Occipital lobe (tissue), 1 donor: ENCODE measurements at regions not wholly inside any gene's neighbourhood (a gene's known extent, or its start where the extent isn't known, plus 50 kb on each side); places are given as distances from the start of the nearest gene placed in this dataset.
A peak's percentile ranks its signal among the peaks of the same experiment; 100 is the strongest.

Experiments used
- DNase-seq: peaks from one replicate; lab custom pipeline; 2025; lab: John Stamatoyannopoulos, UW

DNA sequence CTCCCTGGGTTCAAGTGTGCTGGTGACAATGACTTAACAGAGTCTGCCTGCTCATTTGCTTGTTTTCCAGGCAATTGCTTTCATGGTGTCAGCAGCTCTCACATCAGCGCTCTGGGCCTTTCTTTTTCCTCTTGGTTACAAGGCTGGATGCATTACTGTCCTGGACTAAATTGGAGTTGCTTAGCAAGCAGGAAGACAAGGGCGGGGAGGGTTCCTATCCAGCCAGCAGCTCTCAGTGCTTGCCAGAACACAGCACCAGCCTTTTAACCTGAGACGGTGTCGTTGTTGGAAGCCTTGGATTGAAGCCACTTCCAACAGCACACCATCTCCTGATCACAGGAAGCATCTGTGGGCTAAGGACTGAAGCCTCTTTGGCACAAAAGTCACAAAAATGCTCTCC is 606.9 kb downstream of the CDH26 start:
- no peak for DNase-seq

DNA sequence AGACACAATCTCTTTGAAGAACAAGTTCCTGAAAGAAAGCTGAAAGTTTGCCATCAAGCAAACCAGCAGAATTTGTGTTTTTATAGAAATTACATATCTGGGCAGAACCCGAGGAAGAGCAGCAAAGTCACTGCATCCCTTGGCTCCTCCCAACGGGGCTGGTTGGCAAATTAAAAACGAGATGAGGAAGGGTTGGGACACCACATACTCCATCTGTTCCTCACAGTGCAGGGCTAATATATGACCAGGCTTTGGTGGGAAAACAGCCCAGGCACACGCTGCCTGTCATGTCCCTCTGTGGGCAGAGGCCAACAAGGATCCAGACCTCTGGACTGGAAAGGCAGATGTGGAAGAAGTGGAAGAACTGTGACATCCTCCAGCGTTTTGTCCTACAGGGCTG is 607.3 kb downstream of the CDH26 start:
- DNase-seq = no peak

DNA sequence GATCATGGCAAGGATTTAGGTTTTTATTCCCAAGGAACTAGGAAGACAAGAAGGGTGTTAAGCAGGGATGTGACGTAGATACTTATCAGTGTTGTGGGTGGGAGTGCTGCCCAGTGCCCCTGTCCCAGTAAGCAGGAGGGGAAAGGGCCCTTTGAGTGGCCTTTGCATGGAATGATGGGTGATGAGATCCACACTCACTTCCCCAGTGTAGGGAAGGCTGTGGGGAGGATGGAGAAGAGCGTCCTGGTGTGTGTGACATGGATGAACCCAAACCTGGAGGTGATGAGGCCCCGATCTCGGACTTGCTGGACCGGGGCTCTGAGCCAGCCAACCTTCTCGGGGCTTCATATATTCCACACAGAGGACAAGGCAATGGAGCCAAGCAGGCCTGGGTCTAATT is 610.9 kb downstream of the CDH26 start:
- no peak for DNase-seq

DNA sequence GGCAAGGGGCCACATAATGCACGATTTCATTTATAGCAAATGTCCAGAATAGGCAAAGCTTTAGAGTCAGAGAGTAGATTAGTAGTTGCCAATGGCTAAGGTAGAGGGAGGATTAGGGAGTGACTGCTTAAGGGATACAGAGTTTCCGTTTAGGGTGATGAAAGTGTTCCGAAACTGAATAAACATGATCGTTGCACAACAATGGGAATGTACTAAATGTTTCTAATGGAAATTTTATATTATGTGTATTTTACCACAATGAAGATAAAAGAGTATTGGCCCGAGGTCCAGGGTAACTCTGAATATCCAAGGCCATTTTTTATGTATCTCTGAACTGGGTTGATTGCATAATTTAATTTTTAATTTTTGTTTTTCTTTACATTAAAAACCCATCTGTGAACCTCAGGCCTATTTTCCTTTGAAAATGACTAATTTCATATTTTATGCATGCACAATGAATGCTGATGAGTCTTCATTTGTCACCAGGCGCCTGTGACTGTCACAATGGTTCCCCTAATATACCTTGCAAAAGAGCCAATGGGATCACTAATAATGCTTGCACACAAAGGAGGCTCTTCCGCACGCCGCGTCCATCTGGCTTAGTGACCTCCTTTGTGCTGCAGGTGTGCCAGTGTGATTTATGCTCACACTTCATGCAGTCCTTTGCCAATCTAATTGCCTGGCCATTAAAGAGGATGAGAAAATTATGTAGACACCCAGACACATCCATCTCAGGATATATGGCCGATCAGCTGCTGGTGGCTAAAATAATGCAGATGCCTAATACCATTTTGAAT is 612.5 kb downstream of the CDH26 start:
- no peak for DNase-seq

DNA sequence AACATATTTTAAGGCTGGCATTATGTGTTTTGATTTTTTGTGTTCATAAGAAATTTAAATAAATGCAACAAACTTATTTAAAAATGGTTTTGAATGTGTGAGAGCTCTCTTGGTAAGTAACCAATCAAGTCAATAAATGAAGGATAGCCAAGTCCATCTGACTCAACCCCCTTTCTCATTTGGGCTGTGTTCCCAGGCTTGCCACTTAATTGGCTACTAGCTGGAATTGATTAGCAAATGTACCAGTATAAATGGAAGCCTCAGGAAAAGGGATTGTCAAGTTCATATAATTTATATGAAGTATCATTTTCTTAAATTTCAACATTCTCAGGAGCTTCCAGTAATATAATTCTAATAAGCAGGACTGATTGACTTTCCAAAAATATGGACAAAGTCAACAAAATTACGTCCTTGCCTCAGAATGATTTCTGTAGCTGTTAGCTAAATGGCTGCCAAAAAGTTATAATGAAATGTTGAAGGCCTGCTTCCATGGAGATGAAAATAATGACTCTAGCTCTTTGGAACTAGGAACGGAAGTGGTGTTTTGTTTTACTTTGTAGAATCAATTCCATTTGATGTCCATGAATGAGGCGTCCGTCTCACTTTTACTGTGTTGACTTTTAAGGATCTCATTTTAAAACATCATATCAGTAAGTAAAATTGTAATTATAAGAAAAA is 614.9 kb downstream of the CDH26 start:
- DNase-seq = peak; percentile 4

DNA sequence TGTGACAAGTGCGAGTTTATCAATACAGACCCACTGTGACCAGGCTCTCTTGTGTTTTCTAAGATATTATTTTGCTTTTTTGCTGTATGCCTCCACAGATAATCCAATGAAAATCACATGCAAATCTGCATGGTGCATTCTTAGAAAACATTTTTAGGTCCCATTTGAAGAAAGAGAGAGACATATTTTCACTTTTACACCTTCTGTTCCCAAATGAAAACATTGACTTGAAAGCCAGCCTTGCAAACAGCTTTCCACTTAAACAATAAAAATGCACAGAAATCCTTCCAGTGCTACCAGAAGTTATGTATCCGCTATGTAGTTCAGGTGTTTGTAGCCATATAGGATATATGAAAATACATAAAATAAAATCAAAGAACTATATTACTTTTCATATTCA is 618.0 kb downstream of the CDH26 start:
- no peak for DNase-seq

DNA sequence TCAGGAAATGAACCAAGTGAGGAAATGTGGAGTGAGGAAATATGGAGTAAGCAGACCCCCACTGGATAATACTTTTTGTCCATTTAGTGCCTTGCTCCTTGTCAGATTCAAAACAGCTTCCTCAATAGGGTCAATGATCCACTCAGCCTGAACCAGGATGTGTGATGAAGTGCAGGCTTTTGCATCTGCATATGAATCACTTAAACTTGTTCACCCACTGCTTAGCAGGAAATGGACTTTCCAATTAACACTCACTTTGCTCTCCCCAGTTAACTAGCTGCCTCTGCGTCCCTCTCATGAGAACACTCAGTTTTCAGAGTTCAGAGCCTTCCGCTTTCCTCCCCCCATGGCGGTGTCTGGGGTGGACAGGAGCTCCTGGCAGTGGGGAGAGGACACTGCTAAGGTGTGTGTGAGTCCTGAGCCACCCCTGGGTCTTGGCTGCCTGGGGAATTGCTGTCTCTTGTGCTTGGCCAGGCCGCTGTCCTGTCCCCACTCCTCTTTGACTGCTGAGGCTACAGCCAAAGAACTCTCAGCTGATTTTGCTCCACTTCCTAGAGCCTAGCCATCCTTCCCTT is 621.8 kb downstream of the CDH26 start:
- DNase-seq = no peak

DNA sequence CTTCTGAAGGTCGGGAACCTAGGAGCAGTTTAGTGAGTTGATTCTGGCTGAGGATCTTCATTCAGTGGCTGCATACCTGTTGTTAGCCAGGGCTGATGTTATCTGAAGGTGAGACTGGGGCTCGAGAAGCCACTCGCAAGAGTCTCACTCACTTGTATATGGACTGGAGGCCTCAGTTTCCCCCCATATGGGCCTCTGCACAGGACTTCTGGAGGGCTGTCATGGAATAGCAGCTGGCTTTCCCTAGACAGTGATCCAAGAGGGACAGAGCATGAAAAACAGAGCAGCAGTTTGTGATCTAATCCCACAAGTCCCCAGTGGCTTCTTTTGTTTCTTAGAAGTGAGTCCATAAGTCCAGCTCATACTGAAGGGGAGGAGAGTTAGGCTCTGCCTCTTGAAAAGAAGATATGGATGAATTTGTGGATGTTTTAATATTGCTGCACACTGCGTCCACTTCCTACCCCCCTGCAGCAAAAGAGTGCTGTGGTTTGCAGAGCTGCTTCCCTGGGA is 623.4 kb downstream of the CDH26 start:
- DNase-seq = no peak

DNA sequence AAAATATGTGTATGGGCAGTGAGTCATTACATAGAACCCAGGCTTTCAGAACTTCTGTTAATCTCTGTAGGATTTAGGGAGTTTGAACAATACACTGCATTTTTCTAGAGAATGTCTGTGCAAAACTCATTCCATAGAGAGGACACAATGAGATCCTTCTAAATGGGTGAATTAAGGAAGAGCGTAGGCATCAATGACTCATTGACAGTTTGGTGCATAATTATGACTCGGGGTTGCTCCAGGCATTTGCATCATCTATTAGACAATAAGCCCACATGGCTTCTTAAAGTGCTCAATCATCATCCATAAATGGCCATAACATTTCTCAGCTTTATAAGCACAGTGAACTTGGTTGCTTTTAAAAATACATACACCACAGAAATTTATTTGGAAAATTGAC is 625.5 kb downstream of the CDH26 start:
- no peak for DNase-seq

DNA sequence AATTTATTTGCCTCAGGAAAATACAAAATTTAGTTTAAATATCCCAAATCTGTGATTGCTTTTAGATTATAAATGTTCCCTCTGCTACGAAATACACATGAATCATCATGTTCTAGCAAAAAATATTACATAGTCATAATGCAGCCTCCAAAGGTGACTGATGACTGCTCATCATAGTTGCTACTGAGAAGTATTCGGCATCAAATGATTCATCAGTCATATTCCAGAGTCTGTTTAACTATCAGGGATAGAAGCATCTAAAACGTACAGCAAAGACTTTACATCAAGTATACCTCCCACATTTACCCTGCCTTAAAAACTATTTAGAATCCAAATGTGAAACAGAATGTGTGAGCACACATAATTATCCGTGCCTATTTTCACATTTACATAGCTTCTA is 626.0 kb downstream of the CDH26 start:
- no peak for DNase-seq

DNA sequence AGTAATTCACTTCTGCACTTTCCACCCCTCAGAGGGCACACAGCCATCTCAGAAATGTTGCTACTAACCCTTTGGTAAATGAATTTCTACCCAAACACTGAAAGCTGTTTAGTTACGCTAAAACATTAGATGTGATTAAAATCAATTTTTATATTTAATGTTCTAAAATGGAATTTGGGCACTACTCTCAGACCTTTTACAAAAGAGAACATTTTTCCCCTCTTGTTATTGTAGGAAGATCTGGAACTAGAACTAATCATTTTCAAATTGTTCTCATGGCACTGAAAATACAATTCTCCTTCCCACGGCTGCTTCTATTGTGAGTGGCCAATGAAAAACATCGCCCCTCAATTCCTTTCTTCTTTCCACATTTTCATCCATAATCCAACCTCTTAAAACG is 627.4 kb downstream of the CDH26 start:
- DNase-seq = no peak

DNA sequence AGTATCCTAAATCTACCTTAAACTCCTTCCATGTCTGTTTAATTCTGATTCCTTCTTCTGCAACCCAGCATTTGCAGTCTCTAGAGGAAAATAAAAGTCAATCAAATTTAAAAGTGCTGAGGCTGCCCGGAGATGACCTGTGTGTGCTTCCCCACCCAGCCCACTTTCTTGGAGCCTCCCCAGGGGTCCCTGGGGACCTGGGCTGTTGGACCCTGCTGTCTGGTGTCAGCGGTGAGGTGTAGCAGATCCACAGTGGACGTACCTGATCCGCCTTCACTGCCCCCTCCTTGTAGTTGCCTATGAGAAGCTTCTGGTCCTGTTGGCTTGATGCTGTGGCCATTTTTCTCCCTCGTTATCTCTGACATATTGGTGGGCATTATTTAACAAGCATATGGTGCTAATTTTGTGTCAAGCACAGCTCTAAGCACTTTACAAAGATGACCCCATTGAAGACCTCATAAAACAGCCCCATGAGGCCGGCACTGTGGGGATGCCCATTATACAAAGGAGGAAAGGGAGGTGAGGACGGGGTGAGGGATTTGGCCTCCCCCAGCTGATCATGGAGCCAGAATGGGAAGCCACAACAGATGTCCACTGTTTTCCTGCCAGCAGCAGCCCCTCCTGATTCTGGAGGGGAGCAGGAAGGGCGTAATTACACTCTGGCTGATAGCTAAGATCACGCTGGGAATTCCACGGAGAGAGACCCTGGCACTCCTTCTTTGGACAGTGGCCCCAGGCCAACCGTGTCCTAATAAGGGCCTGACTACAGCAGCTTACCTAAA is 628.2 kb downstream of the CDH26 start:
- DNase-seq = no peak

DNA sequence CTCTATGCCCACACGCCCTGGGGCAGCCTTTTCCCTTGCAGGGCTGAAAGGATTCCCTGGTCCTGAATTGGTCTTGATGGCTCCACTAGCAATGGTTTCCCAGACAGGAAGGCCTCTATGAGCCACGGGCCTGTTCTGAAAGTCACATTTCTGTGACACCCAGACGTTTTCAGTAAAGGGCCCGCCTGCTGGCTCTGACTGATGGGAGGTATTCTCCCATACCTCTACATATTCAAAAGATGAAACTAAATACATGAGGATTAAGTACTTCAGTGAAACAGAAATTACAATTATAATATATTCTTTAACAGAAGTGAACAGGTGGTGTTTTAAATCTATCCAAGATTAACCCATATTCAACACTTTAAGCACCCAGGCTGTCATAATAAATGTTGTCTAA is 629.8 kb downstream of the CDH26 start:
- DNase-seq = no peak

DNA sequence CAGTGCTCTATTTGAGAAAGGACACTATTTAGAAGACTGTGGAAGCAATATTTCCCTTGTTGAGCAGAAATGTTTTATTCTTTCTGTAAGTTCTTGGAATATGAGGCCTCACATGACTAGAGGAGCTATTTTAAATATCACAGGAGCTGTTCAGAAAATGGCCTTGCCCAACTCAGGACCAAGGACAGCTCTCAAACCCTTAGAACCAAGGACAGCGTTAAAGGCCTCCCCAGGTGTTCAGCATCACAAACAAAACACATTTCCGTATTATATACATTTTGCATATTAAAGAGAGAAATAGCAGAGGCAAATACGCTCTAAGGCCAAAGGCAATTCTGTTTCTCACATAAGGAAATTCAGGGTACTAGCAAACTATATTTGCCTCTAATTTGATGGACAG is 631.4 kb downstream of the CDH26 start:
- no peak for DNase-seq

DNA sequence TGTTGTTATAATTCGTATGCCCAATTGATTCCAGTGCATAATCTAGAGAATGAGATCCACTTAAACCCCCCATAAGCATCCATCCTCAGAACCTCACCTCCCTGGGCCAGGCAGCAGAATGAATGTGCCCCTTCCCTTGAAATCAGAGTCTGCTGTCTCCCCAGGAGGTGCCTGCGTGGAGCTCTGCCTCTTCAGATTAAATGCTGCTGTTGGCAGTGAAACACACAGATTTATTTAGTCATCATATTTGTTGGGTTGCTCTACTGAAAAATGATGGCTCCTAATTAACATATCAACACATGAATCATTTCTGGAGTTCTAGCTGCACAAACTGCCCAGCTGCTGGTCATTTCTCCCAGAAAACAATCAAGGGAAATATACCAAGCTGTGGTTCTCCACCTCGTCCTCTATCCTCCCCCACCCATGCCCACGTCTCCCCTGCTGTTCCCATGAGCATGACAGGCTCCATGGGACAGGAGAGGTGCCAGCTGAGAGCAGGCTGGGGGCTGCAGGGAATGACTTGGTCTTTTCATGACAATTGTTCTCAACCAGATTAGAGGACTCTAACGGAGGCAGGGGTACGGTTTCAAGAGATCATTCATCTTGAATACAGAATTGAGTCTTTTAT is 633.1 kb downstream of the CDH26 start:
- DNase-seq = no peak

DNA sequence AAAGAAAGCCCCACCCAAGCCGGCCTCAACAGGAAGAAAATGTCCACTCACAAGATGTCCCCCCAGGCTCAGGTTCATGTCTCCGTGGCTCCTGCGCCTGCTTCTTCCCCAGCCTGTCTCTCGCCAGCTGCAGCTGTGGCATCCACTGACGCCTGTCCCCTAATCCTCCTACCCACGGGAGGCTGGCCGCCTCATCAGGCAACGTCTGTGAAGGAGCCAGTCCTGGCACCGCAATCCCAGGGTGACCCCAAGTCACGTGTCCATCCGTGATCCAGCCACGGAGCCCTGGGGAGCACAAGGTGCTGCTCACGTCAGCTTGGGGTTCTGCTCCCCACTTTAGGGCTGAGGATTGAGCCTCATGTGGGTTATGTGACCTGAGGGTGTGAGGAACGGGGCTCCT is 640.3 kb downstream of the CDH26 start:
- no peak for DNase-seq

DNA sequence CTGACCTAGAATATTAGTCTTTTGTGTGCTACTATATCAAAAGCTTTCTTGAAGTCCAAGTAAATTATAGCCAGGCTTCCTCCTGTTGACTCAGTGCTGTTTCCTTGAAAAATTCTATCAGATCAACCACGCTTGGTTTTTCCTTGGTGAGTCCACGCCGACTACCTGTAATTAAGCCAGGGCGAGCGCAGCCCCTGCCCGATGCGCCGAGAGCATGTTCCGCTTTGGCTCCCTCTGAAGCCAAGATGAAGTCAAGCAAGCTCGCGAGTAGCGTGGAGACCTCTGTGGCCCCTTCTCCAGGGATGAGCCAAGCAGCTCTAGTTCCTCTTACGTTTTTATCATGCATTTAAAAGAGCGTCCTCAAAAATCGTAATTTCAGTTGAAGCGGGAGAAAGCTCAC is 641.2 kb downstream of the CDH26 start:
- DNase-seq = no peak

DNA sequence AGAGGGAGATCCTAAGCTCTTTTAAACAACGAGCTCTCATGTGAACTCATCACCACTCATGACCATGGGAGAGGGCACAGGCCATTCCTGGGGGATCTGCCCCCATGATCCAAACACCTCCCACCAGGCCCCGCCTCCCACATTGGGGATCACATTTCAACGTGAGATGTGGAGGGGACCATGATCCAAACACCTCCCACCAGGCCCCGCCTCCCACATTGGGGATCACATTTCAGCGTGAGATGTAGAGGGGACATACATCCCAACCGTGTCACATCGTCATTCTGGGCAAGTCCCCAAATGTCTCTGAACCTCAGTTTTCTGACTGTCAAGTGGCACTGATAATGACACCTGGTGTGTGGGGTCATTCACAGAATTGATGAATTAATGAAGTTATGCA is 641.8 kb downstream of the CDH26 start:
- no peak for DNase-seq

DNA sequence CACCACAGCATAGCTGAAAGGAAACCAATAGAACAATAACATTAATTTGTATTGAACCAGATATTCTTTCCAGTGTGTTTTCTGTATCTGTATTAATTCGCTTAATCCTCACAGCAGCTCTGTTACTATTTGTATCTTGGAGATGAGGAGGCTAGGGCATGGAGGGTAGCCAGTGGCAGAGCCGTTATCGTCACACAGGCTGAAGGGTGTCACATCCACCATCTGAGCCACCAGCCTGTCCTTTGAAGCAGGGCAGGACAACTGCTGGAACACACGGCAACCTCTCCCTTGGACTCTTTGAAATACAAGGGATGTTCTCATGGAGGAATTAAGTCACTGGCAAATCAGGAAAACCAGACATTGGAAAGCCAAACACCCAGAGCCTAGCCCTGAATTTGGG is 628.0 kb upstream of the CDH4 start:
- no peak for DNase-seq

DNA sequence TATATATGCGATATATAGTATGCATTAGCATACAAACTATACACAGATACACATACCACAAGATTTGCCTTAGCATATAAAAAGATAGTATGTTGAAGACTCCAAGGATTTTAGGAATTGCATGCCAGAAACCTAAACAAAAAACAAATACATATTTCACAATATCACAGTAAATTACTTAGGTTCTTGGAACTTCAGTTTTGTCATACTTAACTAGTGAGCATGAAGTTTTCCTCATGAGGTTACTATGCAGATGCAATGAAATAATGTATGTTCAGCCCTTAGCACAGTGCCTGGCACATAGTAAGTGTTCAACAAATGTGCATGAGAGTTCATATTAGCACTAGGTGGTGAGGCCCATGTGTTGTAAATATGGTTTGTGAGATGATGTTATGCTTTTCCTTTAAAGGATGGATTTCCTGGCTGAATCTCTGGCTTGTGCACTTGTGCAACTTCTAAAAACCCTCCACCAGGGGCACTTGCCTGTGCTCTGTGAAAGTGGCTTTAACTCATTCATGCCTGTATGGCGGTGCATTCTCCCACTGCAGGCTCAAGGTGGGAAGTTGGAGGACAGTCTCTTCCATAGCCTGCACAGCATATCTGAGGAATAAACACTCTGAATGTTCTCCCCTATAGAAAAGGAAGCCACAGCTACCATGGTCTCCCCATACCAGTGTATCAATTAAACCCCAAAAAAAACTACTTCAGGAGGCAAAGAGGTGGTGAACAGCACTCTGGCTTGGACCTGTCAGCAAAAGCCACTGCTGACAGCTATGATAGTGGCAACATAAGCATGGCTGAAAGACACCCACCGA is 624.1 kb upstream of the CDH4 start:
- DNase-seq = no peak

DNA sequence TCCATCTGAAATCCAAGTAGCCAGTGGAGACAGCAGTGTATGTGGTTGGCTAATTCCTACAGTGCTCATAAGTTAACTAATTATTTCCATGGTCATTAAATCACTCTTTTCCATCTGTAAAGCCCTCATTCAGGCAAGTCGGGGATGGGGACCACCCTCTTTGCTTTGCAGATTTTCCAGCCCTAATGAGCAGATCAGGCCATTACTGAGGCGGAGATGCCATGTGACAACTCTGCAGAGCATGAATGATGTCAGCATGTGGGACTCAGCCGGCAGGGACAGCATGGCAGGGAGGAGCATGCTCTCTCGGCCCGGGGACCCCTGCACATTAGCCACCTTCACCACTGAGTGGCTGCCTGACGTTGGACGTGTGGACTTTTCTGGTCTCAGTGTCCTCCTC is 623.3 kb upstream of the CDH4 start:
- no peak for DNase-seq
